HG02943 (cell line): ENCODE measurements at regions not wholly inside any gene's neighbourhood (a gene's known extent, or its start where the extent isn't known, plus 50 kb on each side); places are given as distances from the start of the nearest gene placed in this dataset.
"Not testable (repeated sequence)": the region's sequence is repeated elsewhere in the genome, so short reads cannot be mapped to it uniquely, and the experiment has no call there.

Experiments
- ATAC-seq: cut with Tn5 transposase; IDR thresholded peaks from one replicate; pipeline ENCODE4 v1.9.1; 2021; ENCODE audit warnings: mild to moderate bottlenecking, low read depth, moderate library complexity; ENCODE audit not compliant: unreplicated experiment

DNA sequence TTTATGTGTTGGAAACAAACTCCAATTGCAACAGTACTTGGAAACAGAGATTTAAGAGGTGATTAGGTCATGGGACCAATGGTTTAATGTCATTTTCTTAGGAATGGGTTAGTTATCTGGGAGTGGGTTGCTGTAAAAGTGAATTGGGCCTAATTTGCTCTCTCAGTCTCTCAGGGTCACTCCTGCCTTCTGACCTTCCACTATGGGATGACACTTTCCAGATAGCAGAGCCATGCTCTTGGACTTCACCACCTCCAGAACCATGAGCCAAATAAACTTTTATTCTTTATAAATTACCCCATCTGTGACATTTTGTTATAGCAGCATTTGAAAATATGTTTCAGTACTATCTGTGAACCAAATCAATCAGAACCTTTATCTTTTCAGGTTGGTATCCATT, 1509.1 kb downstream of the REEP3 start:
- ATAC-seq, result no peak

DNA sequence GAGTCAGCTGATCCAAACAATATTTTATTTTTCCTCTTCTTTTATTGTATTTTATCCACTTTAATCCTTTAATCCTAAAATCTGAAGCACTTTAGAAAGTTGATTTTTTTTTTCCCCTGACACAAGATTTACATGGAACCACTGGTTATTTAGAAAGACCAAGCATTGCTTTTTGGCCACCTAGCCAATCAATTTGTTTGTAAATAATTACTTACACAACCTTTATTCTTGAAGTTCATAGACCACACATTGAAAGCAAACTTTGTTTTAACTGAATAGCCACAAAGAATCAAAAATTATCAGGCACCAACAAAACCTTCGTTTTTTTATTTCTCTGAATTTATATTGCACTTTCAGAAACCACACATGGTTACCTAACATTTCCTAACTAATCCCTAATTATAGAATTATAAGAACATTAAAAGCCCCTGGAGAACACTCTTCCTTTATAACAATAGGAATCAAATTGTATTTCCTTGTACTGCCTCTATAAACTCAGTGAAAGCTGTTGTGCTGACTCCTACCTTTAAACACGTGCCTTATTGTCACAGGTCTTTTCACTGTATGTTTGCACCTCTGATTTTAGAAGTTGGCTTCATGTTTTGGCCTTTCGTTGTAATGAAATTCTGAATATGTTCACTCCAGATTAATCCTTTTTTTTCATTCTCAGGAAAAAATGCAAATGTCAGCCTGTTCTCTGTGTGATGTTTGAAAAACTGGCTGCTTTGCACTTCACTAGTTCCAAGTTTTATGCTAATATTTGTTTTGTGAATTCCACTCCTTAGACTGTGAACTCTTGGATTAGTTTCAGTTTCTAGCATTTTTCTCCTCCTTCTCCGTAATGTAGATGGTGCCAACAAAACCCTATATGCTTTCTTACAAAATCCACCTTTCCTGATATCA, 1511.9 kb downstream of the REEP3 start:
- no peak for ATAC-seq

DNA sequence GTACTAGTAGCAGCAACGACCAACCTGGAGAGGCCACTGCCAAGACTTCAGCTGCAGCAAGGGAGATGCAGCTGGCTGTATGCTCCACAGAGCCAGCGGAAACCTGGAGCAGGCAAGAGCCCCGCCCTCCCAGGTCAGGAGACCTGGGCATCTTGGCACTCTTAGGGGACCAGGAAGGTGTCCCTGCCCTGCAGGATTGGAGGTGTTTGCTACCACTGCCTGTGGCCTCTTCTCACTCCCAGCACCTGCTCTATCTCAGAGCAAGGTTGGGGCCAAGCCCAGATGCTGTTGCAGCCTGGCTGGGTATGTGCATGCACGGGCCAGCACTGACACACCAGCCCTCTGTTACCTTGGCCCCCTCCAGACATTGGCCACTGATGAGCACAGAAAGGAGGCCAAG, 1512.8 kb downstream of the REEP3 start:
- no peak for ATAC-seq

DNA sequence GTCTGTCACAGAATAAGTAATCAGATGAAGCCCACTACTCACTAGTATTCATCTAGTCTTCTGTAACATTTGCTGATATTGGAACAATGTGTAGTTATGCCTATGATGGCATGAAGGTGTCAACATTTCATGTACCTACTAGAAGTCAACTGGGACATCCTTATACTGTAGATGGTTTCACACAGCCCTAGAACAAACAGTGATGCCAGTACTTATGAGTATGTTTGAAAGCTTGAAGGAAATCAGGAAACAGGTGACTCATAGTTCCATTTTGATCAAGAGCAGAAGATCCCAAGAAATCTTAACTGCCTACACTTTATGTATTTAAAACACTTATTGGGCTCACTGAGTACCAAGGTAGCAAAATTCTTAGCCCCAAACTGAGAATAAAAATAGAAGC, 1519.6 kb downstream of the REEP3 start:
- ATAC-seq, result no peak

DNA sequence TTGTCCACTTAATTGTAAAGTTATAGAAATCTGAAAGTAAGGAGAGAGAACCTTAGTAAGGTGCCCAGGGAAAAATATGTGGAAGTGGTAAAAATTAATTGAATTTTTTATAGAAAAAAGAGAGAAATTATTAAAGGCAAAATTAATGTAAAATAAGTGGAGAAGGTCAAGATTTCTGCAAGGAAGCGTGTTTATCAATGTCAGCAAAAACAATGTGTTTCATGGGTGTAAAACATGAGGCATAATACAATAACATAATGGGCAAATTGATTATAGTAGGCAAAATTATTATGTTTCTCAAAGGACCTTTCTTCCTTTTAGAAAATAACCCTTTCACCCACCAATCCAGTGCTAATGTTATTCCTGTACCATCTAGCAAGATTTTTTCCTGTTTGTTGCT, 1520.1 kb downstream of the REEP3 start:
- ATAC-seq, result no peak

DNA sequence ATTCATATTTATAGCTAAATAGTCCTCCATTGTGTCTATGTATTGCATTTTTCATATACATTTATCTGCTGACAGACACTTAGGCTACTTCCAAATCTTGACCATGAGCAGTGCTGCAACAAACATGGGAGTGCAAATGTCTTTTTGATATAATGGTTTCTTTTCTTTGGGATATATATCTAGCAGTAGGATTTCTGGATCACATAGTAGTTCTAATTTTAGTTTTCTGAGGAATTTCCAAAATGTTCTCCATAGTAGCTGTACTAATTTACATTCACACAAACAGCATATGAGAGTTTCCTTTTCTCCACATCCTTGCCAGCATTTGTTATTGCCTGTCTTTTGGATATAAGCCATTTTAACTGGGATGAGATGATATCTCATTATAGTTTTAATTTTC, 1521.3 kb downstream of the REEP3 start:
- ATAC-seq, result no peak

DNA sequence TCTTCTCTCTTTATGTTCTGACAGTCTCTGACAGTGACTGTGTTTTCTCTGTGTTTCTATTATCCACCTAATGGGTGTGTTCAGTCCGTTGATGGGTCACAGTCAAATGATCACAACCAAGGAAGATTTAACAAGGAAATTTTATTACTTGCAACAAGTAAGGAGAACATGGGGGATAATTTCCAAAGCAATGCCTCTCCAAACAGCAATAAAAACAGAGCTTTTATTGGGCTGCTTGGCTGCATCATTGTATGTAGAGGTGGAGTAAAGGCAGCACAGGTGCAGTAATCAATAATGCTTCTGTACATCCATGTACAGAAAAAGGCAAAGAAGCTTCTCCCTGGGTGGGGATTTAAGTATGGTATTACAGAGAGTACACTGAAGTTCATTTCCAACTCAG, 1525.6 kb downstream of the REEP3 start:
- no peak for ATAC-seq

DNA sequence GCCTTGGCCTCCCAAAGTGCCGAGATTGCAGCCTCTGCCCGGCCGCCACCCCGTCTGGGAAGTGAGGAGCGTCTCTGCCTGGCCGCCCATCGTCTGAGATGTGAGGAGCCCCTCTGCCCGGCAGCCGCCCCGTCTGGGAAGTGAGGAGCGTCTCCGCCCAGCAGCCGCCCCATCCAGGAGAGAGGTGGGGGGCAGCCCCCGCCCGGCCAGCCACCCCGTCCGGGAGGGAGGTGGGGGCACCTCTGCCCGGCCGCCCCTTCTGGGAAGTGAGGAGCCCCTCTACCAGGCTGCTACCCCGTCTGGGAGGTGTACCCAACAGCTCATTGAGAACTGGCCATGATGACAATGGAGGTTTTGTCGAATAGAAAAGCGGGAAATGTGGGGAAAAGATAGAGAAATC, 1530.9 kb downstream of the REEP3 start:
- not testable (repeated sequence) for ATAC-seq

DNA sequence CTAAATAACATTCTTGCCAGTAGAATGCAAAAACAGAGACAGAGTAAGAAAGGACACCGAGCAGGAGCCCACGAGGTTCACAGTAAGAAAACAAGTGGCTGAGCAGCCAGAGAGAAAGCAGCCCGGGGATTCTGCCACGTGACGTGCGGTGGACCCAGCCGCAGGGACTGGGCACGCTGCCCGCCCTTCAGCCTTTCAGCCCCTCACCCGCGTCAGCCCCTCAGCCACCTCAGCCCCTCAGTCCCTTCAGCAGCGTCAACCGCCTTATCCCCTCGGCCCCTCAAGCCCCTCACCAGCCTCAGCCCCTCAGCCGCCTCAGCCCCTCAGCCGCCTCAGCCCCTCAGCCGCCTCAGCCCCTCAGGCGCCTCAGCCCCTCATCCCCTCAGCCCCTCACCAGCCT, 1532.2 kb downstream of the REEP3 start:
- ATAC-seq, result not testable (repeated sequence)

DNA sequence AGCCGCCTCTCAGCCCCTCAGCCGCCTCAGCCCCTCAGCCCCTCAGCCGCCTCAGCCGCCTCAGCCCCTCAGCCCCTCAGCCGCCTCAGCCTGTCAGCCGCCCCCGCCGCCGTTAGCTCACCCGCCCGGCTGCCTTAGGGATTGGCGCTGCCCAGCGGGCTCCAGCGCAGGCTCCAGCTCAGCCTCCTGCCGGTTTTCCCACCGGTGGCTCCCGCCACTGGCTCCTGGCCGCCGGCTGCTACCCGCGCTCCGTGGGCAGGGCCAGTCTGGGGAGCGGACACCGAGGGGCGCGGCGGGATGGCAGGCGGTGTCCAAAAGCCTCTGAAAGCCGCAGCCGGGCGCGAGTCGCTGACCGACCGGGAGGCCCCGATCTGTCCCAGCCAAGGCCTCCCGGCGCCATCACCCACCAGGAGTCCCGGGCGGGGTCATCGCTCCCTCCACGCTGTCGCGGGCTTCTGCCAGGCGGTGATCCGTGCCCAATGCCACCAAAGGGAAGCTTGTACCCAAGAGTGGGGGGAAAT, 1532.7 kb downstream of the REEP3 start:
- ATAC-seq, result not testable (repeated sequence)

DNA sequence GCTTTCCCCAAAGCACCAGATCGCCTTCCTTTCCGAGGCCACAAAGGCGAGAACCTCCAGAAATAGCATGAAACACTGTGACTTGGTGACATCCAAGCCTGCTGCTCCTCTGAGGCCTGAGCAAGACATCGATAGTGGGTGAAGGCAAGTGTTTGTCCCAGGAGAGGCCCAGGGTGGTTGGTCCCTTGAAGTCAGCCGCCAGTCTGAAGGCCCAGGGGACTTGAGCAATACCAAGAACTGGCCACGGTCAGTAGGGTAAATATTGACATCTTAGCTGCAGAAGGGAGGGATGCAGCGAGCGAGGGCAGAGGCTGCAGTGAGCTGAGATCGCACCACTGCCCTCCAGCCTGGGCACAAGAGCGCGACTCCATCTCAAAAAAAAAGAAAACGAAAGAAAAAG, 1533.5 kb downstream of the REEP3 start:
- ATAC-seq, result not testable (repeated sequence)

DNA sequence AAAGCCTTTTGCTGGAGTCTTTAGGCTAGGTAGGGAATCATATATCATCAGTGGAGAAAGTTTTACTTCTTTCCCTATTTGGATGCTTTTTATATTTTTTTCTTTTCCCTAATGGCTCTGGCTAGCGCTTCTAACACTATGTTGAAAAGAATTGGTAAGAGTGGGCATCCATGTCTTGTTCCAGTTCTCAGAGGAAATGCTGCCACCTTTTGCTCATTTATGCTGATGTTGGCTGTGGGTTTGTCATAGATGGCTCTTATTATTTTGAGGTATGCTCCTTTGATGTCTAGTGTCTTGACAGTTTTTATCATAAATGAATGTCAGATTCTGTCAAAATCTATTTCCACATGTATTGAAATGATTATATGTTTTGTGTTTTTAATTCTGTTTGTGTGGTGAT, 1544.1 kb downstream of the REEP3 start:
- ATAC-seq, result no peak

DNA sequence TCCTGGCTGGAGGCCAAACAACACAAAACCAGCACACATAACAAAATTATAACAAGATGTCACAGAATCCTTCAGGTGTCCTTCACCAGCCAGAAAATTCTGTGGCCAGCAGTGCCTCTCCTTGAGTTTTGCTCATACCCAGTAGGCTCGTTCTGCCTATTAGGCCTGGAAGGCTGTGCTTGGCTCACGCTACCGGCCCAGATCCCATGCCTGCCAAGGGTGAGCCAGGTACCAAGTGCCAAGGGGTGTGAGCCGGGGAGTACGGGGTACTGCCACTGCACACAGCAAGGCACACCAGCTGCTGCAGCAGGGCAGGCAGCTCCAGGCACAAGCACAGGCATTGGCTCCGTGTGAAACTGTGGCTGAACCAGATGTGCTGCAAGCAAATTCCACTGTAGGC, 1562.0 kb downstream of the REEP3 start:
- no peak for ATAC-seq

DNA sequence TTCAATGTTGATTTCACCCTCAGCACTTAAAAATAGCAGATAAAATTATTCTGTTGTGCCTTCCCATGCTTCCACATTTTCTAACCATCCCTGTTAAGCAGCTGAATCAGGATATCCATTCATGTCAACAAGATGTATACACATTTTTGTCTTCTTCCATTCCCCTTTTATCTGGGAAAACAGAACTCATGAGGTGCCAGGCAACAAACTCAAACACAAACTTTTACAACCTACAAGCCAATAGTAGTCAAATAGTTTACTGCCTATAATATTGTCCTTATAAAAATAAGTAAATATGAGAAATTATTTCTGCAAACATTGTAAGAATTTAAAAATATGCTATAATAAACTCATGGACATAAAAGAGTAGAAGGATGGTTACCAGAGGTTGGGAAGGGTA, 1569.8 kb downstream of the REEP3 start:
- ATAC-seq, result no peak

DNA sequence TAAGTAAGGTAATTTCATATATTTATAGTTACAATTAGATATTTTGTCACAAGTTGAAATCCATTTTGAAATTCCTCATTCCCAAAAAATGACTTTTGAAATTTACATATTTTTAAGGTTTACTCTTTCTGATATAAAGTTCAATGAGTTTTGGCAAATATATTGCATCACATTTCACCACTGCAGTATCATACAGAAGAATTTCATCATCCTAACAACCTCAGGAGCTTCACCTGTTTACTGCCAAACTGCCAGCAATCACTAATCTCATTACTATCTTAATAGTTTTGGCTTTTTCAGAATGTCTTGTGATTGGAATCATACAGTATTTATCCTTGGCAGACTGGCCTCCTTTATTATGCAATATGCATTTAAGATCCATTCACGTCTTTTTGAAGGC, 1578.9 kb downstream of the REEP3 start:
- no peak for ATAC-seq

DNA sequence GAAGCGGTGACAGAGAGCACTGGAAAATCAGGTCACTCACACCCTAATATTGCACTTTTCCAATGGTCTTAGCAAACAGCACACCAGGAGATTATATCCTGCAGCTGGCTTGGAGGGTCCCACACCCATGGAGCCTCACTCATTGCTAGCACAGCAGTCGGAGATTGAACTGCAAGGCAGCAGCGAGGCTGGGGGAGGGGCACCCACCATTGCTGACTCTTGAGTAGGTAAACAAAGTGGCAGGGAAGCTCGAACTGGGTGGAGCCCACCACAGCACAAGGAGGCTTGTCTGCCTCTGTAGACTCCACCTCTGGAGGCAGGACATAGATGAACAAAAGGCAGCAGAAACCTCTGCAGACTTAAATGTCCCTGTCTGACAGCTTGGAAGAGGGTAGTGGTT, 1579.7 kb downstream of the REEP3 start:
- ATAC-seq, result not testable (repeated sequence)

DNA sequence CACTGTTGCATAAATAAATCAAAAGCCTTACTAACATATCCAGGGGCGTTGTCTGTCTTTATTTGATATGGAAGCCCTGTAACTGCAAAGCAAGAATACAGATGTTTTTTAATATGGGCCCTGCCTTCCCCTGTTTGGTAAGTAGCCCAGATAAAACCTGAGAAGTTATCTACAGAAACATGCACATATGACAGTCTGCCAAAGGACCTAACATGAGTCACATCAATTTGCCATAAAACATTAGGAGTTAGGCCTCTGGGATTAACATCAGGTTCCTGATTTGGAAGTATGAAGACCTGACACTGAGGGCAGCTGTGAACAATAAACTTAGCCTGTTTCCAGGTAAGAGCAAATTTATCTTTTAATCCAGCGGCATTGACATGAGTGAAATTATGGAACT, 1588.8 kb downstream of the REEP3 start:
- no peak for ATAC-seq

DNA sequence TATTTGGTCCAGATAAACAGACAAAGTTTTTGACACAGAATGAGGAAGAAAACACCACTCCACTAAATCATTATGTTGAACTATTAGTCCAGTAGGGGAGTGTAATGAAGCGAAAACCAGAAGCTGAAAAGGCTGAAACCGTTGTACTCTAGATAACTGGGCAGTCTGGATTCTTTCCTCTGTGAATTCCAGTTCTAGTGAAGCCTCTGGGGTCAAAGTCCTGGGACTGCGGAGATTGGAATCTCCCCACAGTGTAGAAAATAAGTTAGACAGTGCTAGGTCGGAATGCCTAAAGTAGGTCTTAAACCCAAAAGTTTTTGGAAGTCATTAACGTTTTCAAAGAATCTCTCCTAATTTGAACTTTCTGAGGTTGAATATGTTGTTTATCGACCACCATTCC, 1589.9 kb downstream of the REEP3 start:
- not testable (repeated sequence) for ATAC-seq

DNA sequence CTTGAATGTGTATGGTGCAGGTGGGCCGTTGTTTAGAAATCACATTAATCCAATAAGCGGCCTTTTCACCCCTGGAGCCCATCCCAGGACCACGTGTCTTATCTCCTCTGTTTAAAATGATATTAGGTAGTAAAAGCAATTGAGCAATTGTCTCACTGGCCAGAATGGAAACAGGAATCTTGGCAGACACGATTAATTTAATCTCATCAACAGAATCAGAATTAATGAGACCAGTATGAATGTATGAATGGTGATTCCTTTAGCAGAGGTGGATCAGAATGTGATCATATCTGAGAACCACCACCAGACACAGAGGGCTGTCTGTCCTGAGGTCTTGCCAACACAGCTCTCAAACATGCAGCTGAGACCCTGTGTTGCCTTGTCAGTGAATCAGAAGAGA, 1591.4 kb downstream of the REEP3 start:
- ATAC-seq, result no peak

DNA sequence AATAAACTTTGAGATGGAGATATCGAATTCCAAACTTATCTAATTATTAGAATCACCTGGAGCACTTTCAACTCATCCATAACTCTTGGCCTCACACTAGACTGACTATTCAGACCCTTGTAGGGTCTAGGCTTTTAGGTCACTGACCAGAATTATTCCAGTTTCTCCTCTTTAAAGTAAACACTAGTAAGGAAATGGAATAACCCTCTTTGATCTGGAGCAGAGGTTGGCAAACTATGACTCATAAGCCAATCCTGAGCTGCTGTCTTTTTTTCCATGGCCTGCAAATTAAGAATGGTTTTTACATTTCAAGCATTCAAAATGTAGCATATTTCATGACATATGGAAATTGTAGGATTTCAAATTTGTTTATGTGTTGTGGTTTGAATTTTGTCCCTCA, 1601.9 kb downstream of the REEP3 start:
- ATAC-seq, result no peak

DNA sequence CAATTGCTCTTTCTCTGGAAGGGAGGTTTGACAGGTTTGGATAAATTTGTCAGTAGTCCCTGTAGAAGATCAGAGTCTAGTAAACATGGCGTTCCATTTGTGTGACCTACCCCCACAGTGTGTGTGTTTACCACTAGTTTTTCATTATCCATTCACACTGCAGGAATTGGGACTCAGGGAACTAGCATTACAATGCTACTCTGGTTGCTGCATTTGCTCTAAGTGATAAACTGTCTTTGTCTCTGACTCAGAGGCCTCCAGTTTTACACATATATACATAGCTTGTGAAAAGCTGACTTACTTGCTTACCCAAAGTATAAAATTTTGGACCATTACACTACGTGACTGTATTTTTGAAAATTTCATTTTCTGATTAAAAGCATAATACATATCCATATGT, 1604.0 kb downstream of the REEP3 start:
- no peak for ATAC-seq

DNA sequence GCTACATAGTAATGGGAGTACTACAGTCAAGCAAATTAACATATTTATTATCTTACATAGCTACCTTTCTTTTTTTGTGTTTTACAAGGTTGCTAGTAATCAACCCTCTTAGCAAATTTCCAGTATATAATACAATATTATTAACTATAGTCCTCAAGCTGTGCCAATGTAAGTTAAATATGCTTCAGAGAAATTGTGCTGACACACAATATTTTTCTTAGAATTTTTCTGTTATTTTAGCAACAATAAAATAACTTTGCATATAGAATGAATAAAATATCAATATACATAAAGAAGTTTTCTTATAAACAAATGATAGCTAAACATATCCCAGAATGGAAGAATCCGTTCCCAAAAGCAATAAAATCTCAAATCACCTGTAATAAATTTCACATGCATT, 1605.1 kb downstream of the REEP3 start:
- no peak for ATAC-seq
